Lung (tissue), 12 donors: ENCODE measurements at regions not wholly inside any gene's neighbourhood (a gene's known extent, or its start where the extent isn't known, plus 50 kb on each side); places are given as distances from the start of the nearest gene placed in this dataset. TPM values are rescaled to one million over a fixed set of nuclear protein-coding genes. Genes with fewer than 3 reads are reported as not detected.

Experiments
- ATAC-seq: fragments of 200-7000 bp; cut with Tn5 transposase; one replicate; pipeline ENCODE4 v1.9.1; 2020; ENCODE audit warnings: moderate number of reproducible peaks; ENCODE audit not compliant: insufficient read depth, low FRiP score
- DNase-seq, 3 donors: peaks; one replicate each; pipeline ENCODE4 v3.0.0-alpha.2; 2013 to 2017
- H3K27ac ChIP-seq, 2 donors: one replicate each; pipeline ENCODE4 v1.5.1; 2013; ENCODE audit warnings: mild to moderate bottlenecking in 2 of 2, moderate library complexity in 2 of 2, control low read depth in 1 of 2, inconsistent platforms in 1 of 2, low read depth in 1 of 2, low read length in 1 of 2
- H3K27me3 ChIP-seq, 3 donors: one replicate each; pipeline ENCODE4 v1.5.1; 2013; ENCODE audit warnings: low read length in 2 of 3; ENCODE audit not compliant: control insufficient read depth in 3 of 3, insufficient read depth in 3 of 3
- H3K36me3 ChIP-seq, 4 donors: one replicate each; pipeline ENCODE4 v1.5.1; 2013; ENCODE audit warnings: low read length in 4 of 4, mild to moderate bottlenecking in 1 of 4, moderate library complexity in 1 of 4; ENCODE audit not compliant: control insufficient read depth in 4 of 4, insufficient read depth in 4 of 4
- H3K4me1 ChIP-seq, 5 donors: one replicate each; pipeline ENCODE4 v1.5.1; 2013; ENCODE audit warnings: low read length in 5 of 5, mild to moderate bottlenecking in 2 of 5, moderate library complexity in 1 of 5; ENCODE audit not compliant: control insufficient read depth in 5 of 5, insufficient read depth in 5 of 5
- H3K4me3 ChIP-seq: one replicate; pipeline ENCODE4 v1.5.1; 2013; ENCODE audit warnings: mild to moderate bottlenecking, control low read depth, moderate library complexity
- H3K9ac ChIP-seq, 2 donors: one replicate each; pipeline ENCODE4 v1.5.1; 2013; ENCODE audit warnings: low read length in 2 of 2, control low read depth in 1 of 2; ENCODE audit not compliant: insufficient read depth in 1 of 2
- H3K9me3 ChIP-seq, 4 donors: one replicate each; pipeline ENCODE4 v1.5.1; 2013; ENCODE audit warnings: low read length in 3 of 4, mild to moderate bottlenecking in 1 of 4, moderate library complexity in 1 of 4; ENCODE audit not compliant: control insufficient read depth in 4 of 4, insufficient read depth in 3 of 4
- WGBS, 2 donors: extraction: QIAGEN DNeasy Blood & Tissue Kit; methylation state at CpG; one replicate each; pipeline ENCODE4 v1.1.7; 2013; 5-methylcytosine and 5-hydroxymethylcytosine counted together
- small RNA-seq: library from RNA; depleted of rRNA; stranded (forward); fragments of <200 nt; gene quantifications from one replicate; pipeline ENCODE3, GENCODE V24; 2014; ENCODE audit warnings: low replicate concordance
- TF ChIP-seq, protein P1 (sequence below): IDR thresholded peaks from 2 replicates; pipeline ENCODE4 v1.5.1; 2012; ENCODE audit warnings: mild to moderate bottlenecking; ENCODE audit errors: control extremely low read depth, extremely low read depth
- donor health status: control.
- donor health status: control.
- donor health status: Bipolar disorder and iron deficiency.
- donor health status: healthy.
- donor health status: DM: yes; HTN: yes; CAD: no.

DNA sequence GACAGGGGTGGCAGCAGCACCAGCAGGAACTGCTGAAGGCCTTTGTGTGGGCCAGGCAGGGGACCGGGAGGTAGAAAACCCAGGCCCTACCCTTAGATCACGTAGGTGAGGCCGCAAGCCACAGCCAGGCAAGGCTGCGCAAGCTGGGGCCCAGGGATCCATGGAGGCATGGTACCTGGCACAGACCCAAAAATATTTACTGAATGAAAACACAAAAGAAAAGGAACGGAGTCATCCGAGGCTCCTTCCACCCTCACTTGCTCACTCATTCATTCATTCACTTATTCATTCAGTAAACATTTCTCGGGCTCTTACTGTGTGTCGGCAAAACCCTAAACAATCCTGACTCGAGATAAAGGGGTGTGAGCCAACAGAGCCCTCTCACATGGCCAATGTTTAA is 102.3 kb downstream of the BCOR start:
- Histone ChIP-seq H3K9ac (no peak overlapping the region), H3K4me3 (no peak overlapping the region), H3K36me3 (no peaks in the 10 kb centered on the region), H3K9me3 (no peaks in the 10 kb centered on the region), H3K27me3 (peaks cover 0 to 4% (median 2%) of the 10 kb centered on the region in 3 donors), H3K4me1 (no peaks in the 10 kb centered on the region), H3K27ac (no peak overlapping the region)
- no peak for ATAC-seq
- WGBS, 2 donors, result 87 to 94% methylated on average over 8 to 9 of the region's 9 CpGs
- no peak for DNase-seq
- TF ChIP-seq, protein P1, sequence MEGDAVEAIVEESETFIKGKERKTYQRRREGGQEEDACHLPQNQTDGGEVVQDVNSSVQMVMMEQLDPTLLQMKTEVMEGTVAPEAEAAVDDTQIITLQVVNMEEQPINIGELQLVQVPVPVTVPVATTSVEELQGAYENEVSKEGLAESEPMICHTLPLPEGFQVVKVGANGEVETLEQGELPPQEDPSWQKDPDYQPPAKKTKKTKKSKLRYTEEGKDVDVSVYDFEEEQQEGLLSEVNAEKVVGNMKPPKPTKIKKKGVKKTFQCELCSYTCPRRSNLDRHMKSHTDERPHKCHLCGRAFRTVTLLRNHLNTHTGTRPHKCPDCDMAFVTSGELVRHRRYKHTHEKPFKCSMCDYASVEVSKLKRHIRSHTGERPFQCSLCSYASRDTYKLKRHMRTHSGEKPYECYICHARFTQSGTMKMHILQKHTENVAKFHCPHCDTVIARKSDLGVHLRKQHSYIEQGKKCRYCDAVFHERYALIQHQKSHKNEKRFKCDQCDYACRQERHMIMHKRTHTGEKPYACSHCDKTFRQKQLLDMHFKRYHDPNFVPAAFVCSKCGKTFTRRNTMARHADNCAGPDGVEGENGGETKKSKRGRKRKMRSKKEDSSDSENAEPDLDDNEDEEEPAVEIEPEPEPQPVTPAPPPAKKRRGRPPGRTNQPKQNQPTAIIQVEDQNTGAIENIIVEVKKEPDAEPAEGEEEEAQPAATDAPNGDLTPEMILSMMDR, result no peak

DNA sequence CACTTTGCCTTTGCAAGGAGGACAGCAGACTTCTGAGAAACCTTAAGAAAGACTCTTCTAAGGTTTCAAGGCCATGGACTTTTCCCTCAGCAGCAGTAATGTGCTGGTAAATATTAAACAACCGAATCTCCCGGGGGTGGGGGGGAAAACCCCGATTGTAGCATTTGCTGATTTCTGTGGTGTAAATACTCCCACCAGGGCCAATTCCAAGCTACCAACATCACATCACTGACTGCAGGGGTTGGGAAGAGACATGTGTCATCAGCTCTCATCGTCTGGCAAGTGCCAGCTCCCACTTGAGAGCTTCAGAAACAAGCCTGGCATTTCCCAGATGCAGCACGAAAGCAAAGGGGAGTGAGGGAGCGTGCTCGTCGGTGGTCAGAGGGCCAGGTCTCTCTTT is 101.2 kb downstream of the BCOR start:
- H3K4me1 ChIP-seq, result no peaks in the 10 kb centered on the region
- TF ChIP-seq, protein P1, result no peak
- H3K9me3 ChIP-seq, result no peaks in the 10 kb centered on the region
- H3K27ac ChIP-seq, result no peak overlapping the region
- no peaks in the 10 kb centered on the region for H3K36me3 ChIP-seq
- WGBS, 2 donors, result 74 to 91% methylated on average over 8 of the region's 8 CpGs
- H3K9ac ChIP-seq, result no peak overlapping the region
- ATAC-seq (no peak), DNase-seq (no peak)
- peaks cover 0 to 4% (median 2%) of the 10 kb centered on the region in 3 donors for H3K27me3 ChIP-seq
- H3K4me3 ChIP-seq, result no peak overlapping the region

GRCh38 chrX:39998636-39999406 is 98.9 kb downstream of the BCOR start:
- 90 to 94% methylated on average over 6 of the region's 6 CpGs for WGBS, 2 donors
- peaks cover 0 to 9% (median 0%) of the 10 kb centered on the region in 5 donors for H3K4me1 ChIP-seq
- TF ChIP-seq, protein P1, result no peak
- DNase-seq (no peak), ATAC-seq (no peak)
- H3K27me3 ChIP-seq, result peaks cover 0 to 5% (median 4%) of the 10 kb centered on the region in 3 donors
- no peaks in the 10 kb centered on the region for H3K9me3 ChIP-seq
- no peaks in the 10 kb centered on the region for H3K36me3 ChIP-seq
- no peak overlapping the region for H3K9ac ChIP-seq
- no peak overlapping the region for H3K4me3 ChIP-seq
- no peak overlapping the region for H3K27ac ChIP-seq

Small RNAs in the stretch of these regions (small RNA-seq; reads per million reads assigned to genes)
- not detected for gene MIR1587
- gene MIR3937, result not detected
- gene RN7SL732P, result not detected
- gene RNU6-591P, result not detected
